Stimulated activated effector memory CD8-positive, alpha-beta T cell treated with anti-CD3 and anti-CD28 coated beads, Interleukin-12 subunit alpha, Interleukin-12 subunit beta, amount 100 ng/mL, for 72 hours (primary cell): ENCODE measurements at regions not wholly inside any gene's neighbourhood (a gene's known extent, or its start where the extent isn't known, plus 50 kb on each side); places are given as distances from the start of the nearest gene placed in this dataset.
A peak's percentile ranks its signal among the peaks of the same experiment; 100 is the strongest.
"Not testable (repeated sequence)": the region's sequence is repeated elsewhere in the genome, so short reads cannot be mapped to it uniquely, and the experiment has no call there.

Experiments used
- ATAC-seq: fragments of 150-1000 bp; cut with Tn5 transposase; 2 replicates; pipeline ENCODE4 v1.10.0; 2021
- DNase-seq, 2 donors: peaks; one replicate each; pipeline ENCODE4 v3.0.0; 2021 to 2022; ENCODE audit warnings: low spot score in 2 of 2
- H3K27ac Mint-ChIP-seq: one replicate; pipeline ENCODE4 v1.8.0; 2022; ENCODE audit warnings: mild to moderate bottlenecking, mixed read lengths
- H3K36me3 Mint-ChIP-seq: one replicate; pipeline ENCODE4 v1.8.0; 2022; ENCODE audit warnings: mild to moderate bottlenecking, mixed read lengths
- H3K4me1 Mint-ChIP-seq: one replicate; pipeline ENCODE4 v1.8.0; 2022; ENCODE audit warnings: mixed read lengths
- H3K4me3 Mint-ChIP-seq: one replicate; pipeline ENCODE4 v1.8.0; 2022; ENCODE audit warnings: mild to moderate bottlenecking, mixed read lengths
- H3K9me3 Mint-ChIP-seq: one replicate; pipeline ENCODE4 v1.8.0; 2022; ENCODE audit warnings: mixed read lengths

GRCh38 chr13:73174521-73175010, 115.8 kb downstream of the KLF5 start:
- ATAC-seq = no peak
- Mint-ChIP-seq H3K36me3 (no peaks in the 10 kb centered on the region), H3K4me3 (no peak overlapping the region), H3K4me1 (no peaks in the 10 kb centered on the region), H3K27ac (no peak overlapping the region), H3K9me3 (no peaks in the 10 kb centered on the region)
- DNase-seq = no peak

- no peaks in the 10 kb centered on the region for H3K36me3 Mint-ChIP-seq
- DNase-seq (no peak), ATAC-seq (no peak)
- no peaks in the 10 kb centered on the region for H3K4me1 Mint-ChIP-seq
- H3K4me3 Mint-ChIP-seq = no peak overlapping the region
- no peaks in the 10 kb centered on the region for H3K9me3 Mint-ChIP-seq
- H3K27ac Mint-ChIP-seq = no peak overlapping the region
Measured at GRCh38 chr13:73173279-73173811, 114.5 kb downstream of the KLF5 start.

DNA sequence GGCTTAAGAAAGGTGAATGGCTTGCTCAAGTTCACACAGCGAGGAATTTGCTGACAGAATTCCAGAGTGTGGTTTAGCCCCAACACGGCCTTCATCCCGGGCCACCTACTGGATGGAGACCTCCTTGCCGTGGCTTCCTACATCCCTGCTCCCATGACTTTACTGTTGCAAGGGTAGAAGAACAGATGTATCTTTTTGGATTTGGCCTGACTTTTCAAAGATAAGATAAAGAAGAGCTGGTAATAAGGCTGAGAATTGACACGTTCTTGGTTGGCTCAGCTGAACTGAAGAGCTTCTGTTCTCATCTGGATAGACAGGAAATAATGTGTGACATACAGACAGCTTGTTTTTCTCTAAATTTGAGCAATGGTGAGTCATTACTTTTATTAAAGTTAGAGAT, 113.1 kb downstream of the KLF5 start:
- no peaks in the 10 kb centered on the region for H3K9me3 Mint-ChIP-seq
- H3K27ac Mint-ChIP-seq = no peak overlapping the region
- ATAC-seq = no peak
- H3K36me3 Mint-ChIP-seq = no peaks in the 10 kb centered on the region
- H3K4me3 Mint-ChIP-seq = no peak overlapping the region
- no peaks in the 10 kb centered on the region for H3K4me1 Mint-ChIP-seq
- no peak for DNase-seq

DNA sequence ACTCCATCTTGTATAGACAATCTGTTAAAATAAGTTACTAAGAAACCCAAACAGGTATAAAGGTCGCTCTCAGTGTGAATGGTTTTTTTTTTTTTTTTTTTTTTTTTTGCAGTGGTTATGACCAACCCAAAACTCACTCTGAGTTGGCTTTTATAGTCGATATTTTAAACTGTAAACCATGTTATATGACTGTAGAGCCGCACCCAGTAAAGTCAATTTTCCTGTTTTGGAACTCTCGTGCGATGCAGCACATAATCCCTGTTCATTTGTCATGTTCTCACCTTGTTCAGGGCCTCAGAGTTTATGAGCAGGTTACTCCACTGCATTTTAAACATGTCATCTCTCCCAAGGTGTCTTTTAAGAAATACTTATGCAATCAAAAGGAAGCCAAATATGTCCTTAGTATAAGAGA, 112.5 kb downstream of the KLF5 start:
- Mint-ChIP-seq H3K27ac (no peak overlapping the region), H3K4me1 (no peaks in the 10 kb centered on the region), H3K4me3 (no peak overlapping the region), H3K36me3 (no peaks in the 10 kb centered on the region), H3K9me3 (no peaks in the 10 kb centered on the region)
- DNase-seq = no peak
- ATAC-seq = no peak

DNA sequence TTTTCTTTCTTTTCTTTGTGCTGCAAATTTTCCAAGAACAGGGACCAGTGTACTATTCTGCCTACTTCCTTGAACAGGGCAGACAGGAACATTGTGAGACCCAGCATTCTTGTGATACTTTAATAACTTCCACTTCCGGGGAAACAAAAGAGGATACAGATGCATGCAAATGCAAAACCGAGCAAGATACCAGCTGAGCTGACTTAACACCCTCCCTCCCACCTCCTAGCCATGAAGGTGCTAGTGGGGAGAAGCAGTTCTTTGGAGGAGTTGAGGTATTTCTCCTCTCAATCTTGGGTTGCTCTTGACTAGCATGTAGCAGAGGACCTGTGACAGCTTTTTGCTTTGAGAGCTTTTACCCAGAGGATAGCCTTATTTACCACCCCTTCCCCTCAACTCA, 111.2 kb downstream of the KLF5 start:
- Mint-ChIP-seq H3K27ac (no peak overlapping the region), H3K36me3 (no peaks in the 10 kb centered on the region), H3K9me3 (no peaks in the 10 kb centered on the region), H3K4me1 (no peaks in the 10 kb centered on the region), H3K4me3 (no peak overlapping the region)
- no peak for ATAC-seq
- DNase-seq = no peak

GRCh38 chr13:73168953-73169401, 110.2 kb downstream of the KLF5 start:
- ATAC-seq (no peak), DNase-seq (no peak)
- Mint-ChIP-seq H3K36me3 (no peaks in the 10 kb centered on the region), H3K4me1 (no peaks in the 10 kb centered on the region), H3K4me3 (no peak overlapping the region), H3K27ac (no peak overlapping the region), H3K9me3 (no peaks in the 10 kb centered on the region)

- ATAC-seq = peak; percentile 72
- DNase-seq = no peak
- no peak overlapping the region for H3K4me3 Mint-ChIP-seq
- H3K9me3 Mint-ChIP-seq = no peaks in the 10 kb centered on the region
- H3K27ac Mint-ChIP-seq = no peak overlapping the region
- H3K36me3 Mint-ChIP-seq = no peaks in the 10 kb centered on the region
- H3K4me1 Mint-ChIP-seq = no peaks in the 10 kb centered on the region
Measured at GRCh38 chr13:73168226-73168952, 109.6 kb downstream of the KLF5 start.

- H3K27ac Mint-ChIP-seq = no peak overlapping the region
- H3K9me3 Mint-ChIP-seq = no peaks in the 10 kb centered on the region
- H3K4me1 Mint-ChIP-seq = no peaks in the 10 kb centered on the region
- DNase-seq (no peak), ATAC-seq (peak; percentile 43)
- H3K4me3 Mint-ChIP-seq = no peak overlapping the region
- H3K36me3 Mint-ChIP-seq = no peaks in the 10 kb centered on the region
Measured at GRCh38 chr13:73167028-73167820, 108.4 kb downstream of the KLF5 start.

DNA sequence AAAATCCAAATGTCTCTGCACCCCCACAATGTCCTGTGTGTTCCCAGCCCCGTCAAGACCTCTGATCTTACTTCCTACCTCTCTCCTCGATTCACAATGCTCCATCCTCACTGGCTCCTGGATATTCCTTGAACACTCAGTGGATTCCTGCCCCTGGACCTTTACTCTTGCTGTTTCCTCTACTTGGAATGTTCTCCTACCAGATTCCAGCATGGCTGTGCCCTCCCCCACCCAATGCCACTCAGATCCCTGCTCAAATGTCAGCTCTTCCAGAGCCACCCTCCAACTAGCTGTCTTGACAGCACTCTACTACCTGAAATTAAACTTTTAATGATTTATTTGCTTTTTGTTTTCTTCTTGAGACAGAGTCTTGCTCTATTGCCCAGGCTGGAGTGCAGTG, 107.4 kb downstream of the KLF5 start:
- Mint-ChIP-seq H3K27ac (no peak overlapping the region), H3K4me3 (no peak overlapping the region), H3K36me3 (no peaks in the 10 kb centered on the region), H3K9me3 (no peaks in the 10 kb centered on the region), H3K4me1 (no peaks in the 10 kb centered on the region)
- DNase-seq (no peak), ATAC-seq (no peak)

GRCh38 chr13:73162912-73163911, 104.4 kb downstream of the KLF5 start:
- Mint-ChIP-seq H3K4me3 (no peak overlapping the region), H3K4me1 (no peaks in the 10 kb centered on the region), H3K27ac (no peak overlapping the region), H3K36me3 (no peaks in the 10 kb centered on the region), H3K9me3 (peaks cover 2% of the 10 kb centered on the region)
- ATAC-seq (peak; percentile 57), DNase-seq (no peak)

GRCh38 chr13:73160371-73161031, 101.7 kb downstream of the KLF5 start:
- H3K36me3 Mint-ChIP-seq, DNase-seq, H3K4me3 Mint-ChIP-seq, ATAC-seq, H3K27ac Mint-ChIP-seq, H3K9me3 Mint-ChIP-seq, H3K4me1 Mint-ChIP-seq: not testable (repeated sequence)

GRCh38 chr13:73158851-73159250, 100.0 kb downstream of the KLF5 start:
- H3K4me3 Mint-ChIP-seq = no peak overlapping the region
- peaks cover 2% of the 10 kb centered on the region for H3K9me3 Mint-ChIP-seq
- no peaks in the 10 kb centered on the region for H3K4me1 Mint-ChIP-seq
- DNase-seq (no peak), ATAC-seq (no peak)
- no peaks in the 10 kb centered on the region for H3K36me3 Mint-ChIP-seq
- H3K27ac Mint-ChIP-seq = no peak overlapping the region

GRCh38 chr13:73157031-73157430, 98.2 kb downstream of the KLF5 start:
- peaks cover 2% of the 10 kb centered on the region for H3K9me3 Mint-ChIP-seq
- no peaks in the 10 kb centered on the region for H3K4me1 Mint-ChIP-seq
- H3K4me3 Mint-ChIP-seq = no peak overlapping the region
- no peak overlapping the region for H3K27ac Mint-ChIP-seq
- ATAC-seq (no peak), DNase-seq (no peak)
- H3K36me3 Mint-ChIP-seq = no peaks in the 10 kb centered on the region

GRCh38 chr13:73146707-73147106, 87.9 kb downstream of the KLF5 start:
- no peaks in the 10 kb centered on the region for H3K36me3 Mint-ChIP-seq
- H3K27ac Mint-ChIP-seq = no peak overlapping the region
- no peak for ATAC-seq
- no peak overlapping the region for H3K4me3 Mint-ChIP-seq
- H3K4me1 Mint-ChIP-seq = no peaks in the 10 kb centered on the region
- no peak for DNase-seq
- no peaks in the 10 kb centered on the region for H3K9me3 Mint-ChIP-seq
